Frontal cortex (tissue), 3 donors: ENCODE measurements at regions not wholly inside any gene's neighbourhood (a gene's known extent, or its start where the extent isn't known, plus 50 kb on each side); places are given as distances from the start of the nearest gene placed in this dataset.

Experiments
- DNase-seq, 2 donors: peaks; one replicate each; pipeline ENCODE4 v3.0.0; 2012; ENCODE audit warnings: low spot score in 2 of 2
- FAIRE-seq: peaks from 2 replicates; lab custom pipeline; 2012; peaks lifted over from hg19 to GRCh38; lab: Jason Lieb, UNC
- donor health status: control.
- donor health status: control.
- donor health status: control.

DNA sequence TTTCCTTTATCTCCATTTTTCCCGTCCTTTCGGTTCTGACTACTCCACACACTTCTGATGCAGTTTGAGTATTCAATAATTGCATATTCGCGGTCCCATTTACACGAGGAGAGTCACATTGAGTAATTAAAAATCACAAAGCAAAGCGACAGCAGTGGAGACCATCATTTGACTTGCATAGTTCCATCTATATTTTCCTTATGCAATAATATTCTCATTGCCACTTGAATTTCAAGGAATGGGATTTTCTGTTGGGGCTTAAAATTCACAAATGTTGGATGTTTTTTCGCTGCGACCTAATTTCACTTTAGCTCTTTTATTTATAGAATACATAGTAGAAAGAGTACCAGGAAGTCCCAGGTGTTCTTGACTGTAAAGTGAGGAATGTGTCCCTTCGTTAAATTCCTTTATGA is 186.8 kb downstream of the ZEB2 start:
- DNase-seq (no peak), FAIRE-seq (no peak)

DNA sequence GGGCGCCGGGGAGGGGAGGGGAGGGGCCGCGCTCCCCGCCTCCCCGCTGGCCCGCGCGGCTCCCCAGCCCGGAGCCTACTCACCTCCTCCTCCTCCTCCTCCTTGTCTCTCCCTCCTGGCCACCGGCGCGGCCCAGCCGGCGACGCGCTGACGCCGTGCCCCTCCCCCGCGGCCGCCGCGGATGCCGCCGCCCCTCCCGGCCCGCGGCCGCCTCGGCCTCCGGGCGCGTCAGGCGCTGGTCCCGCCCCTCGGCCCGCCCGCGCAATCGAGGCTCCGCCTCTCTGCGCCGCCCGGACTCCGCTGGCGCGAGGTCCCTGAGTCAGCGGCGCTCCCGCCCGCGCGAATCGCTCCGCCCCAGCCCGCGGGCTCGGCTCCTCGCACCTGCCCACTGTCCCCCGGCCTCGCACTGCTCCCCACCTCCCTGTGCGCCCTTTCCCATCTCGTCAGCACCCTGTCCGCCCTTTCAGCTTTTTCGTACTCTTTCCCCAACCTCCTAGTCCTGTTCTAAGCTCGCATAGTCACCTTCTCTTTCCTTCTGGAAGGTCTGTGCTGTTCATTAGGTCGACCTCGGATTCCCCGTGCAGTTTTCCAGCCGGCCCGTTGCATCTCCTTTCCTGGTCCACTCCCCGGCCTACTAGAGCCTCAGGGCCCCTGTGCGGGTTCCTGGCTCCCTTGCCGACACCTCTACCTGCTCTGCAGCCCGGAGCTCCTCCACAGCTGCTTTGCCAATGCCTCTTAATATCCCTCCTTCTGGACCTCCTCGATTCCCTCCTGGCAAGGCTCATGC is 187.4 kb downstream of the ZEB2 start:
- FAIRE-seq: no peak
- DNase-seq: peak; percentile 93 to 94

DNA sequence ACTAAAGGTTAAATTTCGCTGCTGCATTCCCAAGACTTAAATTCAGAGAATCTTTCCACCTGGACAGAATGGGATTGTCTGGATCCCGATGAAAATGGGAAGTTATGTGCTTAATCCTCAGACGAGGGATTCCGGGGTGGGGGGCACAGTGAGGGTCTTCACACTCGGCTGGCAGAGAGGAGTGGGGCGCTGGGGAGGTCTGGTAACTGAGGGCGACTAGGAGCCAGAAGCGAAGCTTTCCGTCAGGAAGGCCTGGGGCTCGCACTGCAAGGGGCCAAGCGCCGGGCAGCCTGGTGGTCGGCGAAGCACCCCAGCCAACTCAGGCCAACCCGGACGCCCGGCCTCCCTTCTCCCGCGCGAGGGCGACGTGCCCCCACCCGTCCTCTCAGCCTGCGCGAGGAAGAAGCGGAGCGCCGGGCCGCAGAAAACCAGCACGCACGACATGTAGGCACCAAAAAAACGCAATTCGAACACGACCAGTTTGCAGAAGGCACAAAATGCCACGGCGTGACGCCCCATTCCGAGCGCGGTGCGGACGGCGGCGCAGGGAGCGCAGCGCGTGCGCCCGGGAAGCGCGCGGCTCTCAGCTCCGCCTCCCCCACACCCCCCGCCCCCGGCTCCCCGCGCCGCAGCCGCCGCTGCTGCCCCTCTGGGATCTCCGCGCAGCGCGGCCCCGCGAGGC is 188.1 kb downstream of the ZEB2 start:
- DNase-seq (no peak), FAIRE-seq (no peak)

DNA sequence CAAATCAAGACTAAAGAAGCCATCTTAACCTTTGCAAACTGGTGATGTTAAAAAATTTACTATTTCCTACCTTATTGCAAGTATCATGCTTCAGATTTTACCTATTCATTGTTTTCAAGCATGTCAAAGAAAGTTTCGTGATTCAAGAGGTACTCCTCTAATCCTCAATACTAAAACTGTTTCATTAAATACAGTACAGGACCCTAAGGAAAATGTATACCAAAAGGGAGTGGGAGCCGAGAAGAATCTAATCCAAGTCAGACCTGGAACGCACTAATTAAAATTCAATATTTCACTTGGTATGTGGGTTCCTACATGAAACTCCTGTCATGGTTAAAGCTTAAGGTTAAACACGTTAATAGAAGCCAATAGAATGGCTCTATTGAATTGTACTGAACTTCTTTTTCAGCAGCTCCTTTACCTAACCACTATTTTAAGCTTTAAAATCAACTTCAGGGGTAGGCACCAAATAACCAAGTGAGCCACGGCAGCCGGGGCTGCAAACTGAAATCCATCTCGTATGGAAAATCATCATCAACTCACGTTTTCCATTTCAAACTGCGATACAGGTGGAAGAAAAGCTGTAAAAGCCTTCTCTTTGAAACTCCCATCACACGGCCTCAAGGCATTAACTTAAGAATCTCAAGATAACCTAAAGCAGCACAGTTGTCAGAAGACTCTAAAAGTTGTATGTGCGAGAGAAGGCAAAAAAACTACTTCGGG is 188.8 kb downstream of the ZEB2 start:
- DNase-seq (no peak), FAIRE-seq (no peak)

DNA sequence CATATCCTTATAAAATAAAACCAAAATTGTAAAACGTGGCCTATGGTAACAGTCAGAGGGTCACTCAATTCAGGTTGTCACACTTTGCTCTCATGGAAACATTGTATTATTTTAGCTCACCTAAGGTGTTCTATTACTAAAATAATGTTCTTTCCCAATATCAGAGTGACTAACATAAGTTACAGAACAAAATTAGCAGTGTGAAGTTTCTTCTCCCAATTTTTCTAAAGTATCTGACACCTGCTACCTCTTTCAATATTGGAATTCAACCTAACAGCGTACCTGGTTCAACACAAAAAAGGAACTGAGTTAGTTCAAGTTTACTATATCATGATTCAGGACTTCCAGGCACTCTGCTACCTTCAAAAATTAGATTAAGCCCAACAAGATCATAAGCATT is 190.4 kb downstream of the ZEB2 start:
- FAIRE-seq: no peak
- DNase-seq: no peak

DNA sequence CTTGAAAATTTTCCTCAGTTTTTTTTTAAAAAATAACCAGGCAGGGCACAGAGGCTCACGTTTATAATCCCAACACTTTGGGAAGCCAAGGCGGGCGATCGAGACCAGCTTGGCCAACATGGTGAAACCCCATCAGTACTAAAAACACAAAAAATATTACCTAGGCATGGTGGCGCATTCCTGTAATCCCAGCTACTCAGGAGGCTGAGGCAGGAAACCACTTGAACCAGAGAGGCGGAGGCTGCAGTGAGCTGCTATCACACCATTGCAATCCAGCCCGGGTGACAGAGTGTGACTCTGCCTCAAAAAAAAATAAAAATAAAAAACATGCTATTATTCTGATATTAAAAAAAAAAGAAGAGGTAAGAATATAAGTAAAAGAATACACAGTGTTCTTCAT is 191.0 kb downstream of the ZEB2 start:
- FAIRE-seq: no peak
- no peak for DNase-seq

DNA sequence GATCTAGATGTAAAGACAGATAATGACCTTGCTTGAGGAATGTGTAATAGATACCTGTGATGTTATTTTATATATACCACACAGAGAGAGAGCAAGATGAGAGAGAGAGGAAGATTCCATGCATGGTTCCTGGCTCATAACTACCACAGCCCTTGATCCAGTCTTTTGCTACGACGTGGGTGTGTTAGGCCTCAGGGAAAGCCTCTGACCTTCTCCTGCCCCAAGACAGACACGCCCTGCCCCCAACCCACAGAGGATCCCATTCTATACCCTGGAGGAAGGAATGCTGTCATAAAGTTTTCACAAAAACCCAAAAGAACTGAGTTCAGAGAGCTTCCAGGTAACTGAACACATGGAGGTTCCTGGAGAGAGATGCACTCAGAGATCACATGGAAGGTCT is 193.1 kb downstream of the ZEB2 start:
- DNase-seq: no peak
- no peak for FAIRE-seq

DNA sequence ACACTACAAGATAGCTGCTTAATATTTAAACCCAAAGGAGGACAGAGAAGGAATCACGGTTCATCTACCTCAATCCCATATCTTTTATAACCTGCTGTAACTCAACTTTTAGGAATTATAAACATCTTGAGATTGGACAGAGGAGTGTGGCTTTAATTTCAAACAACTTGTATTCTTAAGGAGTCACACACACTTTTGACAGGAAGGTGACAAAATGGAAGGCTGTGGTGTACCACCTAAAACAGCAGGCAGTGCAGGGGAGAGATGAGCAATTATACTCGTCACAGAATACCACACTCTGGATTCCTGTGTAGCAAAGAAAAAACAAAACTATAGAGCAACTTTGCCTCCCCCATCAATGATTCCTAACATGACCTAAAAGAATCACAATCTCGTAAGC is 194.8 kb downstream of the ZEB2 start:
- FAIRE-seq (no peak), DNase-seq (no peak)

DNA sequence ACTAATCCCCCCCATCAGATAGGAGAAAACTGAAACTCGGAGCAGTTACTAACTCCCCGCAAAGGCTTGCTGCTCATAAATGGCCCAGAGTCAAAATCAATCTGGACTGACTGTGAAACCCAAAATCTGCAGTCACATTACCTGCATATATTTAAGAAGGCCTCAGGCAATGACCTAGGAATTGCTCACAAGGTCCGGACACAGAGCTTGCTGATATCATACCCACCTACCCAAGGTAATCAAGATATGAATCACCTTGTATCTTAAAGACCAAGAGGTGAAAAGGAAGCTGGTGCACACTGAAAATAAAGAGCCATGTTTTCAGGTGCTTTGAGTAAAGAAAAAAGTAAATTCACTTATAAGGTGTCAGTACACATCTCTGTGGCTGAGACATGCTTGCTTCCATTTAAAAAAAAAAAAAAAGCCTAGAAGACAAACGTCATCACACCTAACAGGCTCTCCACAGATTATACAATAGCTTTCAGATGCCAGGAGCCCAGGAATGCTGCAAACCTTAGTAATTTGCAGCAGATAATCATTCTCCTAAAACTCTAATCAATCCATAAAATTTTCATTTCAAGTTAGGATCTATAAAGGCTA is 195.4 kb downstream of the ZEB2 start:
- DNase-seq (no peak), FAIRE-seq (no peak)

DNA sequence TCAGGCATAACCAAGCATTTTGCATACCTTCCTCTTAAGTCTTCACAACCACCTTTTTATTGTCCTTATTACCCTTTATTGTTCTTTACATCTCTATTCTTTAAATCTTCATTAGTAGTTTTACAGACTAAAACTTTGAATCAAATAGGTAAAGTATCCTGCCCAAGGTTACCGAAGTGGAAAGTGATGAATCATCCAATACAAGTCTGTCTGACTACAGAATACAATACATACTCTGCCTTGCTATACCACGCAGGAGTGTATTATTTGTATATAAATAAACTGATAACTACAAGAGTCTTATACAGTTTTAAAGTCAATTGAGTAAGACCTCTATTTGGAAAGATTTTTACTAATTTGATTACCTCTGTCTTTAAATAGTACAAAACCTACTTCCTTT is 196.0 kb downstream of the ZEB2 start:
- DNase-seq (no peak), FAIRE-seq (no peak)

DNA sequence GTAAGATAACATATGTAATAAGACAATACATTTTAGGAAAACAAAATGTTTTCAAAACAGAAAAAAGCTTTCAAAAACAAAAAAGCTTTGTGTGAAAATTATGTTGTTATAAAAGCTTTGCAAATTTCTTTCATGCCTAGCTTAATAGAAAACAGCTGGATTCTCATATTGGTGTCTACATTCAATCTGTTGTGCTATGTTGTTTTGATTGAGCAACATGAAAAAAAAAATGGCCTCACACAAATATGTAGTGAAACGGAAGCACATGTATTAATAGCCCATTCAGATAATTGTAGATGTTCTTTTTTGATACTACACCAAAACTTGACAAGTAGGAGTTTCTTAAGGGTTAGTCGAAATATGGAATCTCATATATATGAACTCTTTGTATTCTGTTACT is 197.5 kb downstream of the ZEB2 start:
- FAIRE-seq (peak; percentile 48), DNase-seq (no peak)

DNA sequence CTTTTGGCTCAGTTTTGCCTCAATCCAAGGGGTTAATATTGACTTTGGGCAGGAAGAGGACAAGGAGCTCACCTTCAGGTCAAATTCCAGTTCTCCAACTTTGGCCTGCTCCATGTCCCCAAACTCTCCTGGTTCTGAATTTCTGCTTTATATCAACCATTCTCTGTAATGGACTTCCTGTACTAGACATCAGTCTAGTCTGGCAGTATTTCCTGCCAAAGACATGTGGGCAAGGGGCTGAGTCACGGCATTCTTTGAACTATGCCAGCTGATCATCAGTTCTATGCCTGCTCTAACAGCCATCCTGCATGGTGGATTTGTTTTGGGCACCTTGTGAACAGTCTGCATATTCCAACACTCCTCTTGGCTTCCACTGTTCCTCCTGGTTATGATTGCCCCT is 199.4 kb downstream of the ZEB2 start:
- no peak for DNase-seq
- no peak for FAIRE-seq

DNA sequence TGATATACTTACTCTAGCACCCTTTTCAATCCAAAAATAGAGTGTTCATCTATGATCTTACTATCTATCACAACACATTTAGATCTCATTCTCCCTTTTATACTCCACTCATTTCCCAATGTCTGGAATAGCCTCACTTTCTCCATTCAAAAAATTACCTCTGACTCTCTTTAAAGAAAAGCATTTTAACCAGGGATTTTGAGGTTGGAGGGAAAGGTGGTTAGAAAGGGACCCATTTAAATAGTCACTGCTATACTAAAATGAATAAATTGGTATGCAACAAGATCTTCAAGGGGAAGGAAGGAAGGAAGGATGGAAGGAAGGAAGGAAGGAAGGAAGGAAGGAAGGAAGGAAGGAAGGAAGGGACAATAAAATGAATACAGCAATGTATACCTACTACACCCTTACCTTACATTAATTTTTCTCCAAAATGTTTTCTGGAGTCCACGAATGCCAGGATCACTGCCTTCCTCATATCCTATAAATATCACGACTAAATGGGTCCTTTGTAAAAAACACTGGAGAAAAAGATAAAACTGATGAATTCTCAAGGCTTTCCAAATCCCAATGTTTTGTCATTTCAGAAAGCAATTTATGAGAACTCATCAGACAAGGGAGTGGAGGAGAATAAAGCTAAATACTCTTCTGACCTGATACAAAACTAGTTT is 202.7 kb downstream of the ZEB2 start:
- DNase-seq (no peak), FAIRE-seq (no peak)

DNA sequence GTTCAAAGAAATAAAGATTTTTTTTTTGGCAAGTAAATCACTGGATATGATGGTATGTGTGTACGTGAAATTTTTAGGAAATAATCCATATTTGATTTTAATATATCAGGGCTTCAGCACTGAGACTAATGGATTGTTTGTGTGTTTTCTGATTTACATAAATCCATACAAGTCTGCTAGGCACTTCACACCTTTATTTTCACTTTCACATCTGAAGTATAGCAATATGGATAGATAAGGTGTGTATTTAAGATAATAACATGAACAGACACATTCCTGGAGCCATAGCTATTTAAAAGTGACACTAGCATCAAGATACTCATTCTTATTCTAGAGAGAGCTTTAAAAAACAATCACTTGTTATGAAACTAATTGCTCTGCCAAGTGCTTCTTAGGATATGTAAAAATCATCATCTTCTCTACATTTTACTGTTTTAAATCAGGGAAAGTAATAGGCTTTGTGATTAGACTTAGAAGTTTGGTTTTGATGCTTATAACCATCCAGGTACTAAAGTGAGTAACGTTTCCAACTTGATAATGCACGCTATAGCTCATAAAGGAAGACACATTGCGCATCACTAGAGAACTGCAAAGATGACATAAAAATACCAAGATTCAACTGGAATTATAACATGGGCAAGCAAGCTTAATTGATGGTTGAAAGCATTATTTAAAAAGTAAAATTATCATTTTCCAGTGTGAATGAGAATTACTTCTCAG is 208.9 kb downstream of the ZEB2 start:
- FAIRE-seq (no peak), DNase-seq (no peak)

DNA sequence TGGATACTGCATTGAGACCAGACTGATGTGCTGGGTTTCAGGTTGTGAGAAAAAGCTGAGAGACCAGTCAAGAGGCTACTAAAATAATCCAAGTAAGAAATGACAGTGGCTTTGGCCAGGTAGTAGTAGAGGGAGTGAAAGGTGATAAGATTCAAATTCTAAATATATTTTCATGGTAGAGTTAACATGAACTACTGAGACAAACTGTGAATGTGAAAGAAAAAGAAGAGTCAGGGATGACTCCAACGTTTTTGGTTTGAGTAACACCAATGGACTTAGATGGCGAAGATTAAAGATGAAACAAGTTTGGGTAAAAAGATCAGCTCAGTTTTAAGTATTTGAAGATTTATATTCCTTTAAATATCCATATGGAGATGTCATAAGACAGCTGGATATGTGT is 209.4 kb downstream of the ZEB2 start:
- FAIRE-seq (no peak), DNase-seq (no peak)

DNA sequence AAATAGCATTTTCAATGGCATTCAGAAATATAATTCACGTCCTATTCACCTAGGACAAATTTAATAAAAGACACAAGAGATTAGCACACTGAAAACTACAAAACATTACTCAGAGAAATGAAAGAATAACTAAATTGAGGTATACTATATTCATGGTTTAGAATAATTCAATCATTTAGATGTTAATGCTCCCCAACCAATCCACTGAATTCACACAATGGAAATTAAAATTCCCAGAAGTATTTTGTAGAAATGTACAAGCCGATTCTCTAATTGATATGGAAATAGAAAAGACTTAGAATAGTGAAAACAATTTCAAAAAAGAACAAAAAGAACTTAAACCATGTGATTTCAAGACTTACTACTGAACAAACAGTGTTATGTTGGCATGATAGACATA is 212.2 kb downstream of the ZEB2 start:
- DNase-seq (no peak), FAIRE-seq (no peak)

DNA sequence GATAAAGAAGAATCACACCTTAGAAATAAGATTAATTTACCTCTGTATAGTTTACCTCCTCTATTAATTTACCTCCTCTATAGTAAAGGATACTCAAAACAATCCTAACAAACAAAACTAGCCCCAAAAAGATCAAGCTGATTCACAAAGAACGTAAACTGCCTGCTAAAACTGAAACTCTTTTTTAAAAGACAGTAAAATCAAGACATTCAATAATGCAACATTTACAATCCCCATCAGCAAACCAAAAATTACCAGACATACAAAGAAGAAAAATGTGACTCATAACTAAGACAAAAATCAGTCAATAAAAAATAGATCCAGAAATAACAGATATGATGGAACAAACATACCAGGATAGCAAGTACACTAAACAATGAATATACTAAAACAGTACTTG is 215.7 kb downstream of the ZEB2 start:
- FAIRE-seq (no peak), DNase-seq (no peak)

DNA sequence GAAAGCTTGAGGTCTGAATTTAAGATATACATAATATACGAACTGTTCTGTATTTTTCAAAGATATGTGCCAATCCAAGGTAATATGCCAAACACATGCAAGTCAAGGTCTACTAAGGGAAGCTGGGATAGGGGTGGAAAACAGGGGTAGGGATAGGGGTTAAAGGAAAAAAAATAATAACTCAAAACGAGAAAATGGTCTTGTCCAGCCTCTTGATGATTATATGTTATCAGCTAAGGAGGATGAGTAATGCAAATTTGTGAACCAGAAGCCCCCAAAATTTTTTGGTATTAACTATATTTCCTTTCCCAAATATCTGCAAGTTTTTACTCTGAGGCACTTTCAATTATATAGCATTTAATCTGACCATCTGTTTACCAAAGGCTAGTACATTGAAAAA is 219.3 kb downstream of the ZEB2 start:
- DNase-seq: no peak
- no peak for FAIRE-seq

DNA sequence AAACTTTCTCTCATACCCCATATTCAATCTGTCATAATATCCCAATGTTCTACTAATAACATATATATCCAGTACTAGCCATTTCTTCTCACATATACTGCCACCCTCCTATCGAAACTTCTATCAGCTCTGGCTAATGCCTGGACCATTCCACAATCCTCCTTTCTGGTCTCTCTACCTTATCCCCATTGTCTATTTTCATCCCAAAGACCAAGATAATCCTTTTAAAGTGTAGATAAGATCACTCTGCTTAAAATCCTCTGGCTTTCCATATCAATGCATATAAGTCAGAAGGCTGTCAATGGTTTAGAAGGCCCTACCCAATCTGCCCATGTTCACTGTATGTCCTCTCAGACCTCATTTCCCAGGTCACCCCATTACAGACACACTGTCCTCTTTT is 229.6 kb downstream of the ZEB2 start:
- no peak for FAIRE-seq
- no peak for DNase-seq

DNA sequence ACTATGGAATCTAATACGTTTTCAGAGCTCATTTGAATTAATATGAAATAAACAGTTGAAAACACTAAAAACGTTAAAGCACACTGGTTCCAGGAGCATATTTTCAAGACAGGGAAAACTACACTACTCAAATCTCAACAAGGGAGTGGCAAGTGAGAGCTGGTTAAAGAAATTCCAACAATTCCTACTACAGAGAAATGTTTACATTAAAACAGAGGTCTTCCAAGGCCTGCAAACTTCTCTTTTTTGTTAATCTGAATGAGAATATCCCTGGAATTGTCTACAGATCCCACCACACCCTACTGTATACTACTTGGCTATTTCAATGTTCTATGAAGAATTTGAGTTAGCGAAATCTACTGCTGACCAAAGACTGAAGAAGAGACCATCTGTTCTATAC is 231.5 kb downstream of the ZEB2 start:
- FAIRE-seq (no peak), DNase-seq (no peak)
